SK-N-SH (cell line): ENCODE measurements at regions not wholly inside any gene's neighbourhood (a gene's known extent, or its start where the extent isn't known, plus 50 kb on each side); places are given as distances from the start of the nearest gene placed in this dataset.
"Not testable (repeated sequence)": the region's sequence is repeated elsewhere in the genome, so short reads cannot be mapped to it uniquely, and the experiment has no call there.

Experiments used
- CTCF ChIA-PET: fragments of 300-600, 350-600 bp; formaldehyde crosslinking; extraction: SDS; loops from one replicate; lab custom pipeline; 2021; lab: Yijun Ruan, JAX
- POLR2A ChIA-PET: fragments of 350-600 bp; sonication (Branson Sonifier 250); formaldehyde crosslinking; extraction: SDS; loops from one replicate; lab custom pipeline; 2020; ENCODE audit warnings: antibody characterized with exemption, inconsistent platforms; lab: Yijun Ruan, JAX
- DNase-seq: peaks from one replicate; pipeline ENCODE4 v3.0.0; 2012
- H2AFZ ChIP-seq: fragments of 200-600 bp; sonication (generic); 2 replicates; pipeline ENCODE4 v1.8.1; 2016; ENCODE audit warnings: antibody characterized with exemption, mild to moderate bottlenecking, low read depth
- H3F3A ChIP-seq: fragments of 200-600 bp; sonication (generic); replicated peaks from 2 replicates; pipeline ENCODE3; 2016; ENCODE audit warnings: antibody characterized with exemption, mild to moderate bottlenecking; ENCODE audit not compliant: insufficient read depth
- H3K27ac ChIP-seq, 2 experiments: fragments of 200-500 bp in 1 of 2; fragments of 200-600 bp in 1 of 2; sonication (Bioruptor generic) in 1 of 2; sonication (generic), shearing (Covaris generic) in 1 of 2; 2 replicates each; pipeline versions ENCODE4 v1.5.1 to v1.6.1; 2014 to 2016; ENCODE audit warnings: low read depth in 2 of 2, inconsistent platforms in 1 of 2, low read length in 1 of 2, mild to moderate bottlenecking in 1 of 2, mixed read lengths in 1 of 2
- H3K27me3 ChIP-seq: fragments of 200-600 bp; sonication (generic), shearing (Covaris generic); 2 replicates; pipeline ENCODE4 v1.6.1; 2016; ENCODE audit warnings: mixed run types; ENCODE audit not compliant: insufficient read depth
- H3K36me3 ChIP-seq, 2 experiments: fragments of 200-500 bp in 1 of 2; fragments of 200-600 bp in 1 of 2; sonication (Bioruptor generic) in 1 of 2; sonication (generic) in 1 of 2; replicated peaks in 1 of 2; 2 replicates each; pipeline versions ENCODE3 to v1.5.1; 2014 to 2016; ENCODE audit warnings: low read length in 1 of 2, mild to moderate bottlenecking in 1 of 2; ENCODE audit not compliant: insufficient read depth in 2 of 2, control insufficient read depth in 1 of 2
- H3K4me1 ChIP-seq, 2 experiments: fragments of 200-500 bp in 1 of 2; fragments of 200-600 bp in 1 of 2; sonication (Bioruptor generic) in 1 of 2; sonication (generic), shearing (Covaris generic) in 1 of 2; 2 replicates each; pipeline versions ENCODE4 v1.5.1 to v1.6.1; 2014 to 2016; ENCODE audit warnings: low read depth in 1 of 2, low read length in 1 of 2, mixed run types in 1 of 2; ENCODE audit not compliant: insufficient read depth in 2 of 2, control insufficient read depth in 1 of 2
- H3K4me2 ChIP-seq: fragments of 200-600 bp; sonication (generic), shearing (Covaris generic); 2 replicates; pipeline ENCODE4 v1.6.1; 2017; ENCODE audit warnings: mixed run types
- H3K4me3 ChIP-seq, 2 experiments: fragments of 200-500 bp in 1 of 2; fragments of 200-600 bp in 1 of 2; sonication (Bioruptor generic) in 1 of 2; sonication (generic), shearing (Covaris generic) in 1 of 2; 2 replicates each; pipeline versions ENCODE4 v1.5.1 to v1.8.1; 2014 to 2016; ENCODE audit warnings: low read depth in 2 of 2, inconsistent platforms in 1 of 2, low read length in 1 of 2, mild to moderate bottlenecking in 1 of 2, mixed read lengths in 1 of 2, moderate library complexity in 1 of 2
- H3K79me2 ChIP-seq: fragments of 200-600 bp; sonication (generic); 2 replicates; pipeline ENCODE4 v1.8.1; 2017; ENCODE audit warnings: mild to moderate bottlenecking; ENCODE audit not compliant: insufficient read depth
- H3K9ac ChIP-seq: fragments of 200-600 bp; sonication (generic); 2 replicates; pipeline ENCODE4 v1.6.1; 2017; ENCODE audit warnings: mixed run types
- H3K9me2 ChIP-seq: fragments of 200-600 bp; sonication (generic); 2 replicates; pipeline ENCODE4 v1.6.1; 2017; ENCODE audit warnings: mixed run types
- H3K9me3 ChIP-seq: fragments of 200-600 bp; sonication (generic); 2 replicates; pipeline ENCODE4 v1.6.1; 2017; ENCODE audit warnings: mixed run types, mild to moderate bottlenecking, moderate library complexity
- H4K20me1 ChIP-seq: fragments of 200-600 bp; sonication (generic); 2 replicates; pipeline ENCODE4 v1.6.1; 2017; ENCODE audit warnings: mild to moderate bottlenecking, mixed run types; ENCODE audit not compliant: insufficient read depth
- CHD2 ChIP-seq: fragments of 150-350 bp; IDR thresholded peaks from 2 replicates; pipeline ENCODE4 v1.6.1; 2018; ENCODE audit warnings: low read length; ENCODE audit not compliant: partially characterized antibody
- FOSL2 ChIP-seq: IDR thresholded peaks from 2 replicates; pipeline ENCODE4 v1.4.0; 2012; ENCODE audit warnings: low read depth, mild to moderate bottlenecking, moderate library complexity, borderline replicate concordance
- FOXM1 ChIP-seq: IDR thresholded peaks from 2 replicates; pipeline ENCODE4 v1.4.0; 2012; ENCODE audit warnings: low read depth, mild to moderate bottlenecking
- IRF3 ChIP-seq: fragments of 150-350 bp; IDR thresholded peaks from 2 replicates; pipeline ENCODE4 v1.6.1; 2016; ENCODE audit warnings: mild to moderate bottlenecking, low read depth, low read length
- MAX ChIP-seq: IDR thresholded peaks from 2 replicates; pipeline ENCODE4 v1.4.0; 2012; ENCODE audit warnings: low read depth
- MEF2A ChIP-seq: IDR thresholded peaks from 2 replicates; pipeline ENCODE4 v1.4.0; 2012; ENCODE audit warnings: low read depth, borderline replicate concordance
- PBX3 ChIP-seq: IDR thresholded peaks from 2 replicates; pipeline ENCODE4; 2012
- RCOR1 ChIP-seq: fragments of 150-350 bp; IDR thresholded peaks from 2 replicates; pipeline ENCODE4 v1.6.1; 2017; ENCODE audit warnings: antibody characterized with exemption, low read length
- TAF1 ChIP-seq: IDR thresholded peaks from 2 replicates; pipeline ENCODE4 v1.6.1; 2012; ENCODE audit warnings: low read depth, mild to moderate bottlenecking, low read length, moderate library complexity, borderline replicate concordance
- TCF12 ChIP-seq: IDR thresholded peaks from 2 replicates; pipeline ENCODE4 v1.4.0; 2012
- USF1 ChIP-seq: IDR thresholded peaks from 2 replicates; pipeline ENCODE4 v1.4.0; 2012; ENCODE audit warnings: low read depth, borderline replicate concordance
- YY1 ChIP-seq: IDR thresholded peaks from 2 replicates; pipeline ENCODE4 v1.4.0; 2012; ENCODE audit warnings: low read depth, mild to moderate bottlenecking
- ZBTB33 ChIP-seq: IDR thresholded peaks from 2 replicates; pipeline ENCODE4 v1.4.0; 2012; ENCODE audit warnings: low read depth, borderline replicate concordance
- WGBS: methylation state at CpG from one replicate; pipeline ENCODE4 v1.1.6; 2017; ENCODE audit warnings: low lambda C conversion rate; 5-methylcytosine and 5-hydroxymethylcytosine counted together

GRCh38 chr7:39833180-39833799, 116.8 kb upstream of the CDK13 start:
- POLR2A ChIA-PET, H3K4me1 ChIP-seq, H3K9ac ChIP-seq, H4K20me1 ChIP-seq, H3K27me3 ChIP-seq, H3K9me3 ChIP-seq, H3K9me2 ChIP-seq, H3K79me2 ChIP-seq, H3K36me3 ChIP-seq, H3K27ac ChIP-seq, H3F3A ChIP-seq: not testable (repeated sequence)
- H3K4me2 ChIP-seq = peak overlapping the region; percentile 73
- 3% methylated on average over 48 of the region's 71 CpGs for WGBS
- TF ChIP-seq MAX = peak; percentile 35; the same call in 1 of the 2 replicates
- peak overlapping the region; percentile 44; the same call in 1 of the 2 replicates for H2AFZ ChIP-seq
- CTCF ChIA-PET = interaction anchor here (0.9 to 1.2 kb wide), 2 partner anchors 20 to 26 kb away, joined by 3 read pairs; no protein-coding TSS in a partner anchor
- peak overlapping the region; percentile 47 to 52 for H3K4me3 ChIP-seq
- DNase-seq = peak; percentile 86

GRCh38 chr7:39833865-39834634, 116.0 kb upstream of the CDK13 start:
- H3K9ac ChIP-seq, H3K27me3 ChIP-seq, H3K36me3 ChIP-seq, DNase-seq, H3K79me2 ChIP-seq, POLR2A ChIA-PET, H3K27ac ChIP-seq, H3K9me2 ChIP-seq, H3K9me3 ChIP-seq, H3F3A ChIP-seq, H3K4me1 ChIP-seq, H4K20me1 ChIP-seq: not testable (repeated sequence)
- Histone ChIP-seq H3K4me3 (peak overlapping the region in 1 of 2 experiments; percentile 52; a peak in 1 of 4 replicates), H2AFZ (peak overlapping the region; percentile 44; the same call in 1 of the 2 replicates), H3K4me2 (peak overlapping the region; percentile 73; the same call in 1 of the 2 replicates)
- CTCF ChIA-PET = interaction anchor here (0.9 kb wide), 1 partner anchor 27 kb away, joined by 3 read pairs; no protein-coding TSS in a partner anchor
- 93% methylated on average over 31 of the region's 36 CpGs for WGBS

- ChIA-PET POLR2A (no interaction called here), CTCF (no interaction called here)
- WGBS = 10% methylated on average over 3 of the region's 3 CpGs
- Histone ChIP-seq H3K79me2 (no peaks in the 10 kb centered on the region), H3K36me3 (no peaks in the 10 kb centered on the region), H2AFZ (no peak overlapping the region), H3F3A (no peaks in the 10 kb centered on the region), H3K9me3 (no peaks in the 10 kb centered on the region), H3K4me1 (peaks cover 0 to 4% of the 10 kb centered on the region in 2 experiments; a peak in 1 of 4 replicates), H3K9me2 (no peaks in the 10 kb centered on the region), H3K4me3 (no peak overlapping the region), H3K27me3 (peaks cover 11% of the 10 kb centered on the region; the same call in 1 of the 2 replicates), H3K9ac (no peak overlapping the region), H3K27ac (no peak overlapping the region), H4K20me1 (no peaks in the 10 kb centered on the region), H3K4me2 (no peak overlapping the region)
- DNase-seq = no peak
- TF ChIP-seq CHD2 (no peak), IRF3 (no peak), TAF1 (no peak), RCOR1 (no peak), TCF12 (no peak), PBX3 (no peak), YY1 (no peak), FOXM1 (no peak), MEF2A (no peak), USF1 (no peak), ZBTB33 (no peak), FOSL2 (no peak), MAX (no peak)
These were observed 111.7 kb upstream of the CDK13 start for GRCh38 chr7:39838326-39838725.
